ENCODE measurements at regions not wholly inside any gene's neighbourhood (a gene's known extent, or its start where the extent isn't known, plus 50 kb on each side); places are given as distances from the start of the nearest gene placed in this dataset.

- no peak for TF ChIP-seq POLR2A (IDR thresholded peaks at IDR 0.05)
- TF ChIP-seq CTCF (IDR thresholded peaks at IDR 0.05), result no peak
- no peak for TF ChIP-seq POLR2AphosphoS5 (IDR thresholded peaks at IDR 0.05)
- TF ChIP-seq EP300 (IDR thresholded peaks at IDR 0.05), result no peak
Measured at GRCh38 chr3:923161-923910, 169.5 kb upstream of the CNTN6 start.

Measured in sigmoid colon (tissue), 4 donors.